ENCODE measurements at regions not wholly inside any gene's neighbourhood (a gene's known extent, or its start where the extent isn't known, plus 50 kb on each side); places are given as distances from the start of the nearest gene placed in this dataset.

- no peak for TF ChIP-seq ZNF121 (CRISPR knock-in tag; IDR thresholded peaks at IDR 0.05)
- no peak for TF ChIP-seq CTCF (IDR thresholded peaks at IDR 0.05)
- TF ChIP-seq ATF2 (CRISPR knock-in tag; IDR thresholded peaks at IDR 0.05; ENCODE audit: borderline replicate concordance, low read depth): no peak
- TF ChIP-seq NR2C2 (CRISPR knock-in tag; IDR thresholded peaks at IDR 0.05): no peak
- TF ChIP-seq FOXJ3 (CRISPR knock-in tag; IDR thresholded peaks at IDR 0.05; ENCODE audit: borderline replicate concordance): no peak
- no peak for TF ChIP-seq ZNF425 (CRISPR knock-in tag; conservative IDR thresholded peaks at IDR 0.05)
These were observed 168.3 kb upstream of the LPP start for GRCh38 chr3:187985647-187986046.

Measured in WTC11 (cell line).